Suprapubic skin (tissue), 3 donors: ENCODE measurements at regions not wholly inside any gene's neighbourhood (a gene's known extent, or its start where the extent isn't known, plus 50 kb on each side); places are given as distances from the start of the nearest gene placed in this dataset.

Source experiments
- CTCF ChIP-seq, 2 donors: fragments of 200-600 bp in 1 of 2; fragments of 450-650 bp in 1 of 2; sonication (generic) in 1 of 2; IDR thresholded peaks; one replicate each; pipeline ENCODE4 v1.5.1; 2016 to 2019; ENCODE audit warnings: antibody characterized with exemption in 2 of 2, mild to moderate bottlenecking in 1 of 2, moderate library complexity in 1 of 2
- EP300 ChIP-seq: sonication (generic); formaldehyde crosslinking; IDR thresholded peaks from one replicate; pipeline ENCODE4 v1.6.1; 2017; ENCODE audit warnings: antibody characterized with exemption

DNA sequence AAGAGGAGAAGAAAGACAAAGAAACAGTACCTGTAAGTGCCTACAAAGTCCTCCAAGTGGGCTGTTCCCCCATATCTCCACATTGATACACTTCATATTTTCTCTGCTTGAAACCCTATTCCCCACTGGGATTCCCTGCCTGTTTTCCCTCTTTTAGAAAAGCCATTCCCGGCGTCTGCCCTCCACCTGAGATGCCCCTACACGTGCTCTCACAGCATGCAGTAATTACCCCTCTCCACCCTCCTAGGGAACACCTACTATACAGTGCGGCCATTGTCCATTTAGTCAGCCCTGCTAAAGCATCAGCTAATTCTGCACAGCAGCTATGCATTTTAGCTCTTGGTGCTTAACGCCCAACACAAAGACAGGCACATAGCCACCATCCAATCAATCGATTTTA lies 135.7 kb upstream of the TIAM1 start:
- no peak for TF ChIP-seq CTCF (IDR thresholded peaks at IDR 0.05)
- no peak for TF ChIP-seq EP300
